AG09319 (cell line): ENCODE measurements at regions not wholly inside any gene's neighbourhood (a gene's known extent, or its start where the extent isn't known, plus 50 kb on each side); places are given as distances from the start of the nearest gene placed in this dataset.

Experiments
- DNase-seq: peaks from one replicate; pipeline ENCODE4 v3.0.0-alpha.2; 2010; ENCODE audit warnings: low read depth; ENCODE audit errors: extremely low read depth
- CTCF ChIP-seq: IDR thresholded peaks from 2 replicates; pipeline ENCODE4 v1.5.1; 2011; ENCODE audit warnings: low read depth, mild to moderate bottlenecking, inconsistent platforms, low read length, moderate library complexity

GRCh38 chr6:48486373-48486772 is 375.4 kb upstream of the PTCHD4 start:
- TF ChIP-seq CTCF, result no peak
- no peak for DNase-seq

GRCh38 chr6:48476257-48476656 is 365.3 kb upstream of the PTCHD4 start:
- no peak for DNase-seq
- TF ChIP-seq CTCF, result no peak; the same call in 1 of the 2 replicates

GRCh38 chr6:48475275-48475674 is 364.3 kb upstream of the PTCHD4 start:
- no peak for DNase-seq
- no peak for TF ChIP-seq CTCF

GRCh38 chr6:48474830-48475229 is 363.8 kb upstream of the PTCHD4 start:
- no peak for DNase-seq
- TF ChIP-seq CTCF, result no peak

GRCh38 chr6:48474136-48474535 is 363.1 kb upstream of the PTCHD4 start:
- DNase-seq, result no peak

GRCh38 chr6:48472535-48472934 is 361.5 kb upstream of the PTCHD4 start:
- TF ChIP-seq CTCF, result no peak
- no peak for DNase-seq

More at GRCh38 chr6:48474136-48474535, 363.1 kb upstream of the PTCHD4 start:
- no peak for TF ChIP-seq CTCF

- DNase-seq, result no peak
- TF ChIP-seq CTCF, result no peak
These were observed 361.1 kb upstream of the PTCHD4 start for GRCh38 chr6:48472091-48472490.

GRCh38 chr6:48471326-48471725 is 360.3 kb upstream of the PTCHD4 start:
- DNase-seq, result no peak
- TF ChIP-seq CTCF, result no peak
